ENCODE measurements at regions not wholly inside any gene's neighbourhood (a gene's known extent, or its start where the extent isn't known, plus 50 kb on each side); places are given as distances from the start of the nearest gene placed in this dataset.

DNA sequence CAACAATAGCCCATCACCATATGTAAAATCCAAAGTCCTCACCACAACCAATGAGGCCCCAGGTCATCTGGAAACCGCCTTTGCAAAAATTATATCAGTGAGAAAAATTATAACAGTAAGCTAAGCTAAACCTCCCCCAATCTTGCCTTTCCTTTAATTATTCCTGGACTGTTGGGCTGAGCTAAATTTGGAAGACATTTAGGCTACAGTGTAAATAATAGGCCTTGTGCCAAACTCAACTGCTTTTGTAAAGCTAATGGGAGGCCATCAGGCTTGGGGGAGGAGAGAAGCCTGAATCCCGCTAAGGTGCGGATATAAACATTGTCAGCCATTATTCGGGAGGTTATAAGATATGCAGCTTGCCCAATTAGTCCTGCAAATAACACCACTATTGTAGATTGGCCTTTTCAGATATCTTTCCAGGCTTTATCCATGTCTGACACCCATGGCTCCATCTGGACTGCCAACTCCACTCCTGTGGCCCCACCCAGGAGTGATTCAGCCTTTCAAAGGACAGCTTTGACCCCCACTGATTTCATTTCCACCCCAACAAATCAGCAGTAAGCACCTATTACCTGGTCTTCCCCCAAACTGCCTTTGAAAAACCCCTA lies 53.0 kb upstream of the CA12 start:
- intact Hi-C loops (cut with micrococcal nuclease), result no loop called here
- CTCF ChIA-PET, result interaction anchor here (1.0 to 3.4 kb wide), 3 partner anchors 10 to 387 kb away, joined by 3 to 13 read pairs (median 3); no protein-coding TSS in a partner anchor

DNA sequence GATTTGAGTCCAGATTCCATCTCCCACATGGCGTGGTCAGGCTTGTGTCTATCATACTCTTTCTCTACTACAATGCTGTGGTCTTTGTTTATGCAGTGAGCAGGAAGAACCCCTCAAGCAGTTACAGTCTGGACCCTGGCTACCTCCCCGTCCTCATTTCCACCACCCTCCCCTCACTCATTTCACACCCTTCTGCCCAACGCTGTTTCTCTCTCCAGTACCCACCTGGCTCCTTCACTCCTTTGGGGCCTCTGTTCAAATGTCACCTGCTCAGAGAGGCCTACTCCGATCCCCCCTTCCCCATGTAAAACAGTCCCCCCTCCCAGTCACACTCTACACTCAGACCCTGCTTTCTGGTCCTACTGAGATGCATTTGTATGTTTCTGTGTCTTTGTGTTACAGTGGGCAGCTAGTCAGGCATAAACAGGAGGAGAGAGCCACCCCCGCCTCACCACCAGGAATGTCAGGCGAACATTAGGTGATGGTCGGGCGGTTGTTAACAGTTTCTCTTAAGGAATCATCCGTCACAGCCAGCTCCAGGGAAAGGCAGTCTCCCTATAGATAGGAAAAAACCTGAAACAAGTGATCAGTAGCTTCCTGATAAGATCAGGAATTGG lies 53.7 kb upstream of the CA12 start:
- Mint-ChIP-seq H3K27me3 (ENCODE audit: low read depth) (no peaks in the 10 kb centered on the region), H3K27ac (no peak overlapping the region), H3K4me1 (ENCODE audit: low read depth) (peaks cover 28% of the 10 kb centered on the region), H3K9me3 (no peaks in the 10 kb centered on the region), H3K36me3 (ENCODE audit: low read depth) (no peaks in the 10 kb centered on the region), H3K4me3 (no peak overlapping the region)
- CTCF ChIA-PET, result interaction anchor here (0.6 to 3.4 kb wide), 4 partner anchors 10 to 388 kb away, joined by 3 to 13 read pairs (median 3); no protein-coding TSS in a partner anchor
- DNase-seq, result no peak
- intact Hi-C loops (cut with micrococcal nuclease), result no loop called here

More for the DNA sequence above, 53.0 kb upstream of the CA12 start:
- H3K27me3 Mint-ChIP-seq (ENCODE audit: low read depth), result no peaks in the 10 kb centered on the region
- peaks cover 23% of the 10 kb centered on the region for H3K4me1 Mint-ChIP-seq (ENCODE audit: low read depth)
- H3K9me3 Mint-ChIP-seq, result no peaks in the 10 kb centered on the region
- no peak overlapping the region for H3K27ac Mint-ChIP-seq
- H3K36me3 Mint-ChIP-seq (ENCODE audit: low read depth), result no peaks in the 10 kb centered on the region
- H3K4me3 Mint-ChIP-seq, result no peak overlapping the region
- DNase-seq, result no peak

DNA sequence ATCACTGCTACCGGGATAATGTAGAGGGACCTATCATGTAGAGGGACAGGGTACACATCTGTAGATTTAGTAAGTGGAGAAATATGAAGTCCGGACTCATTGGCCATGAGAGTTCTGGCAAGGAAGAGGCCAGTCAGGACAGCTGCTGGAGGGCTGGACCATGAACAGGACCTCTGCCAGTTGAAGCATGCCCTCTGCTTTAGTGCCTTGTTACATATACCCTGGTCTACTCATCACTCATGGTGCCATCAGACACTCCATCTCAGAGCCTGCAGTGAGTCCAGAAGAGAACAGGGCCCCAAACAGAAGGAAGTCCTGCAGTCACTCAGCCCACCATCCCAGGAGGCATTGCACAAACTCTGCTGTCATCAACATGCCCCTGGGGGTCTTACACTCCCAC lies 54.7 kb upstream of the CA12 start:
- H3K4me1 Mint-ChIP-seq (ENCODE audit: low read depth), result peaks cover 38% of the 10 kb centered on the region
- no peak overlapping the region for H3K27ac Mint-ChIP-seq
- no peaks in the 10 kb centered on the region for H3K36me3 Mint-ChIP-seq (ENCODE audit: low read depth)
- DNase-seq, result no peak
- H3K9me3 Mint-ChIP-seq, result no peaks in the 10 kb centered on the region
- CTCF ChIA-PET, result interaction anchor here (1.1 to 3.4 kb wide), 5 partner anchors 11 to 389 kb away, joined by 4 to 13 read pairs (median 5); no protein-coding TSS in a partner anchor
- intact Hi-C loops (cut with micrococcal nuclease), result no loop called here
- no peaks in the 10 kb centered on the region for H3K27me3 Mint-ChIP-seq (ENCODE audit: low read depth)
- no peak overlapping the region for H3K4me3 Mint-ChIP-seq

DNA sequence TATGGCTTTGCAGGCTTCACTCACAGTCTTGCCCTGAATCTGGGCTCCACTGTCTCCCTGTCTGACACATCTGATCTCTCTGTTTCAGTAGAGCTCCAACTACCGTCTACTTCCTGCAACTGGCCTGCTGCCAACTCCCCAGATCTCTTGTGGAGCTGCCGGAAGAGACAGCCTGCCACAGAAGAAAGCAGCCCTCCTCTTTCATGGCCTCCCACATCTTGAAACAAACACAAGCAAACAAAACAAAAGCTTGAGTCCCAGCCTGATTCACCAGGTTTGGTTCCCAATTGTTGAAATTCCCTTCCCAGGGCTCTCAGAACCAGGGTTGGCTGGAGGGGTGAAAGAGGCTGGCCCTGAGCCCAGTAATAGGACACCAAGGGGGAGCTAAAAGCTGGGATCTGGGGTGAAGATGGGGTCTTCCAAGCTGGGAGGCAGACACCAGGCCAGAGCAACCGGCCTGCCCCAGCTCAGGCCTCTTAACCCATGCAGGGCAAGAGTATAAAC lies 55.3 kb upstream of the CA12 start:
- Mint-ChIP-seq H3K27me3 (ENCODE audit: low read depth) (no peaks in the 10 kb centered on the region), H3K4me3 (no peak overlapping the region), H3K36me3 (ENCODE audit: low read depth) (no peaks in the 10 kb centered on the region), H3K9me3 (no peaks in the 10 kb centered on the region), H3K4me1 (ENCODE audit: low read depth) (peaks cover 41% of the 10 kb centered on the region), H3K27ac (peak overlapping the region; percentile 17)
- peak; percentile 92 for DNase-seq
- CTCF ChIA-PET, result interaction anchor here (0.6 to 3.4 kb wide), 12 partner anchors 9 to 389 kb away, joined by 3 to 13 read pairs (median 4); no protein-coding TSS in a partner anchor
- intact Hi-C loops (cut with micrococcal nuclease), result no loop called here

DNA sequence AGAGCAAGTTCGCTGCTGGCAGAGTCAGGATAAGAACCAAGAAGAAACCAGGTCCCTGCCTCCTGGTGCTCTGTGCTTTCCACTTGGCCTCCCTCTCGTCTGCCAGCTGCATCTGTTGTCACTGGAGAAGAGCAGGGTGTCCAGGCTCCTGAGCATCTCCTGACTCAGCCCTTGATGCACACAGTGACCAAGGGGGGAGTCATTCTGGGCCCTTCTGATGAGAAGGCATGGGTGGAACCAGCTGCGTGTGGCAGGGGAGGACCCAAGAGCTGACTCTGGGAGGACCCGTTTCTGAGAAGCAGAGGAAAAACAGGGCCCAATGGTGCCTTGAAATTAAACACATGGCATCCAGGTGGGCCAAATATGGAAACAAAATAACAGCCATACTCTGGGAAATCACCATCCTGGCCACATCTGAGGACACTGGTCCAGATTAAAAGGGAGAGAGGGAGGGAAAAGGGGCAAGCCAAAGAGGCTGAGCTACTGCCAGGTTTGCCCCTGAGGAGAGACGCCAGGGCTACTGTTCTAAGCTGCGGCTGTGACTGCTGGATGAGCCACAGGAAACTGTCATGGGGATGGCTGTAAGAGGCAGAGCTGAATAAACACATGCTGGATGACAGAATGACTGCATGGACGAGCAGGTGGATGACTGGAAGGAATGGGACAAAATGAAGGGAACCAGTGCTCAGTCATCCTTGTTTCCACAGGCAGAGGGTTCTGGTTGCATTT lies 58.1 kb upstream of the CA12 start:
- H3K27me3 Mint-ChIP-seq (ENCODE audit: low read depth), result no peaks in the 10 kb centered on the region
- CTCF ChIA-PET, result interaction anchor here (0.7 to 1.4 kb wide), 3 partner anchors 25 to 464 kb away, joined by 3 to 5 read pairs (median 3); no protein-coding TSS in a partner anchor
- intact Hi-C loops (cut with micrococcal nuclease), result no loop called here

DNA sequence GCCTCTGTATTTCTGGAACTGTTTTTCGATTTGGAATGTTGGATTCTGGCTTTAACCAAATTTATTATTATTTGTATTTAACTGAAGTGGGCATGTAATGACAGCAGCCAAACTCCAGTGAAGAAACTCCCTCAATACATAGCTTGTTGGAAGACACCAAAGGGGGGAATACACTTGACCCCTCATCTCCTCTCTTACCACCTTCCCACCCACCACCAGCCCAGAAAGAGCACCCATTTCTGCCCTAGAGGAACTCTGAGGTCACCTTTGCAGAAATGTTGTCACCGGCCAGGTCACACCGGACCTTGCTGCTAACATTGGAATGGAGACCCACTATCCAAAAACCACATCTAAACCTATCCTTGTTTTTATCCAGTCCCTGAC lies 58.6 kb upstream of the CA12 start:
- no peaks in the 10 kb centered on the region for H3K27me3 Mint-ChIP-seq (ENCODE audit: low read depth)
- H3K9me3 Mint-ChIP-seq, result no peaks in the 10 kb centered on the region
- H3K4me1 Mint-ChIP-seq (ENCODE audit: low read depth), result peaks cover 48% of the 10 kb centered on the region
- H3K27ac Mint-ChIP-seq, result no peak overlapping the region
- no peaks in the 10 kb centered on the region for H3K36me3 Mint-ChIP-seq (ENCODE audit: low read depth)
- no peak for DNase-seq
- H3K4me3 Mint-ChIP-seq, result no peak overlapping the region
- CTCF ChIA-PET, result interaction anchor here (0.7 to 1.3 kb wide), 2 partner anchors 24 to 463 kb away, joined by 3 read pairs; no protein-coding TSS in a partner anchor
- intact Hi-C loops (cut with micrococcal nuclease), result no loop called here

More for the DNA sequence above, 58.1 kb upstream of the CA12 start:
- no peaks in the 10 kb centered on the region for H3K36me3 Mint-ChIP-seq (ENCODE audit: low read depth)
- peaks cover 46% of the 10 kb centered on the region for H3K4me1 Mint-ChIP-seq (ENCODE audit: low read depth)
- no peak overlapping the region for H3K27ac Mint-ChIP-seq
- no peaks in the 10 kb centered on the region for H3K9me3 Mint-ChIP-seq
- peak; percentile 56 for DNase-seq
- no peak overlapping the region for H3K4me3 Mint-ChIP-seq

DNA sequence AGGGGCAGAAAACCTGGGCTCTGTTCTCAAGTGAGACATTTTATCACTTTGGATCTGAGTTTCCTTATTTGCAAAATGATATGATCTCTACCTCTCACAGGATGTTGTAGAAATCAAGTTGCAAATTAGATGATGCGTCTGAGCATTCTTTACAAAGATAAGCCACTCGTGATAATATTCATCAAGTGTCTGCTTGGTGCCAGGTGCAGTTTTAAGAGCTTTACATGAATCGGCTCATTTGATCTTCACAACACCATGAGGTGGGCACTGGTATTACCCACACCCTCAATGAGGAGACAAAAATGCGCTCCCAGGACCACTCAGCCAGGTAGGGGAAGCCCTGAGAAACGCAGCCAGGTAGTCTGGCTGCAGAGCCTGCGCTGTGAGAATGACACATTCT lies 59.1 kb upstream of the CA12 start:
- Mint-ChIP-seq H3K9me3 (no peaks in the 10 kb centered on the region), H3K4me3 (no peak overlapping the region), H3K4me1 (ENCODE audit: low read depth) (peaks cover 52% of the 10 kb centered on the region), H3K27me3 (ENCODE audit: low read depth) (no peaks in the 10 kb centered on the region), H3K27ac (no peak overlapping the region), H3K36me3 (ENCODE audit: low read depth) (no peaks in the 10 kb centered on the region)
- CTCF ChIA-PET, result interaction anchor here (0.7 to 1.3 kb wide), 2 partner anchors 24 to 463 kb away, joined by 3 read pairs; no protein-coding TSS in a partner anchor
- intact Hi-C loops (cut with micrococcal nuclease), result no loop called here
- DNase-seq, result no peak

DNA sequence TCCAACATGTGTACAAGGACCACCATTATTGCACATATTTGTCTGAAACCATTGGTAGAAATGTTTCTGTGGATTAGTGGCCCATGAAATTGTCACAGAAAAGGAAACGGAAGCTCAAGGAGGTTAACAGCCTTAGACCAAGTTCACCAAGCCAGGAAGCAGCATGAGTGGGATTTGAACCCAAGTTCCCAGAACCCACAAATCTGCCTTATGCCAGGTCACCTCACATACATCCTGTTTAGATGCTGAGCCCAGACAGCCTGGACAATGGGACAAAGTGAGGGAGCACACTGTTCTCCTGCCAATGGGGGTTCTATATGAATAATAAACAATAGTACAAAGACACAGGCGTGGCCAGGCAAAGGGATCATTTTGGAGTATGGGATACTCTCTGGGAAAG lies 59.6 kb upstream of the CA12 start:
- Mint-ChIP-seq H3K4me1 (ENCODE audit: low read depth) (peaks cover 52% of the 10 kb centered on the region), H3K27ac (no peak overlapping the region), H3K4me3 (no peak overlapping the region), H3K27me3 (ENCODE audit: low read depth) (no peaks in the 10 kb centered on the region), H3K36me3 (ENCODE audit: low read depth) (no peaks in the 10 kb centered on the region), H3K9me3 (no peaks in the 10 kb centered on the region)
- intact Hi-C loops (cut with micrococcal nuclease), result no loop called here
- CTCF ChIA-PET, result interaction anchor here (1.3 kb wide), 1 partner anchor 23 kb away, joined by 3 read pairs; no protein-coding TSS in a partner anchor
- no peak for DNase-seq

DNA sequence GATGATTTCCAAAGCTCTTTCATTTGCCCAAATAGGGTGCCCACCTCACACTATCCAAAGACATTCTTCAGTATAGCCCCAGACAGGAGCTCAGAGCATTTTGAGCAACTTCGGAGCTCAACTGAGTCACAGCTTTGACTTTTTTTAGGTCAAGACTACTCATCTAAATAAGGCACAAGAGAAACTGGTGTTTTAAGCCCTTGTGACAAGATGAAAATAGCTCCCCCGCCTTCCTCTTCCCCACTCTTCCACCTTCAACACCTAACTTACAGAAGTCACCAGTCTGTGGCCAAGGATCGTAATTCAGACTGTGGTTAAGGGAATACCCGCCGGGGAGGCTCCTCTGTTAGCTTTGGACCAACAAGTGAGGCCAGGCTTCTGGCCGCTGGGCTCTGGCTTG lies 60.4 kb upstream of the CA12 start:
- CTCF ChIA-PET, result interaction anchor here (0.9 to 1.0 kb wide), 2 partner anchors 21 to 68 kb away, joined by 3 read pairs; no protein-coding TSS in a partner anchor
- Mint-ChIP-seq H3K4me1 (ENCODE audit: low read depth) (peaks cover 52% of the 10 kb centered on the region), H3K9me3 (no peaks in the 10 kb centered on the region), H3K36me3 (ENCODE audit: low read depth) (no peaks in the 10 kb centered on the region), H3K27me3 (ENCODE audit: low read depth) (no peaks in the 10 kb centered on the region), H3K4me3 (no peak overlapping the region), H3K27ac (no peak overlapping the region)
- intact Hi-C loops (cut with micrococcal nuclease), result no loop called here
- DNase-seq, result no peak

DNA sequence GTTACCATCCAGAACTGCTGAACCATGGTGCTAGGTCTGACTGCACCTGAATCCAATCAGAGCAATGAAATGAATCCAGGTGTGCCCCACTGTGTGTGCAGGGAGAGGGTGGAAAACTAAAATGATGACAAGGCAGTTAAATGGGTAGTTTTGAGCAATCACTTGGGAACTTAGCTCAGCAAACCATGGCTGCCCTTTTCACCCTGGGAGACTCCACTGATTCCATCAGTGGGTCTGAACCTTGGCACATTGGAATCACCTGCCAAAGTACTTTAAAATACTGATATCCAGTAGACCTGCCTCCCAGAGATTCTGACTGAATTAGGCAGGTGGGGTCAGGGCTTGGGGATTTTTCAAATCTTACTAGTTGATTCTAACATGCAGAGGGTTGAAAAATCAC lies 59.8 kb upstream of the USP3 start:
- intact Hi-C loops (cut with micrococcal nuclease), result no loop called here
- CTCF ChIA-PET, result interaction anchor here (1.5 kb wide), 1 partner anchor 9 kb away, joined by 3 read pairs; no protein-coding TSS in a partner anchor
- Mint-ChIP-seq H3K27me3 (ENCODE audit: low read depth) (no peaks in the 10 kb centered on the region), H3K36me3 (ENCODE audit: low read depth) (no peaks in the 10 kb centered on the region), H3K4me3 (no peak overlapping the region), H3K9me3 (no peaks in the 10 kb centered on the region), H3K4me1 (ENCODE audit: low read depth) (peaks cover 46% of the 10 kb centered on the region), H3K27ac (no peak overlapping the region)
- DNase-seq, result no peak

DNA sequence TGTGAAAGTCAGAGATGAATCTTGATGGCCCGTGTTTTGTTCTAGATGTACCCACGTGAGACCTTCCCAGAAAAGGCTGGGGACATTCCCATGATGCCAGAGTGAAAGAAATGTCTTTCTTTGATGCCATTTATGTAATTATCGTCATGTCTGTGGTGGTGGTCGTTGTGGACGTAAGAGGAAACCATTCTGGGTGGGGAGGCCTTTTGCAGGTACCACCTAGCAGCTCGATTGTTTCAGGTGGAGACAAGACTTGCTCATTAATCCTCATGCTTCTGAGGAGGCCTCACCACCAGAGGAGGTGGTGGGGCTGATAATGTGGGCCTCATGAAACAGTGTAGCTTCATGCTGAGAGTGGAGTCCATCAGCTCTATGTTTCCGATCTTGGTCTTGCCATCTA lies 58.1 kb upstream of the USP3 start:
- peak; percentile 35 for DNase-seq
- no peaks in the 10 kb centered on the region for H3K9me3 Mint-ChIP-seq
- peaks cover 31% of the 10 kb centered on the region for H3K4me1 Mint-ChIP-seq (ENCODE audit: low read depth)
- H3K27me3 Mint-ChIP-seq (ENCODE audit: low read depth), result no peaks in the 10 kb centered on the region
- no peaks in the 10 kb centered on the region for H3K36me3 Mint-ChIP-seq (ENCODE audit: low read depth)
- CTCF ChIA-PET, result interaction anchor here (0.8 to 3.0 kb wide), 4 partner anchors 9 to 22 kb away, joined by 3 to 11 read pairs (median 4); no protein-coding TSS in a partner anchor
- H3K4me3 Mint-ChIP-seq, result no peak overlapping the region
- no peak overlapping the region for H3K27ac Mint-ChIP-seq
- intact Hi-C loops (cut with micrococcal nuclease), result no loop called here
